Limb (tissue), 2 donors: ENCODE measurements at regions not wholly inside any gene's neighbourhood (a gene's known extent, or its start where the extent isn't known, plus 50 kb on each side); places are given as distances from the start of the nearest gene placed in this dataset.

Source experiments
- DNase-seq, 2 donors: peaks; one replicate each; pipeline ENCODE4 v3.0.0-alpha.2; 2016; ENCODE audit errors: extremely low spot score in 2 of 2

DNA sequence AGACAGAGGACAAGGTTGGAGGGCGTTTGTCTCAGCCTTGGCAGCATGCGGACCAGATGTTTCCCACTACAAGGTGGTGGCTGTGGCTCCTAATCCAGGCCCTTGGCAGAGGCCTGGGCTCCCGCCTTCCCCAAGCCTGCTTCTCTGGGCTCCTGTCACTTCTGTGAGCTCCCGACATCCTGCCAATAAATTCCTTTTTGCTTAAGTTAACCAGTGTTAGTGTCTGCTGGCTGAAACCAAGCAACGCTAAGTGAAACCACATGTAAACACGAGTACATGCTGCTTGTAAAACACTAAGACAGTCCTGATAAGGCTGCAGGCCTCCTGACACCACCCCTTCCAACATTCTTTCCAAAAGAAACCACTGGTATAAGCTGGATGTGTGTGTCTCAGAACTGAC lies 263.6 kb upstream of the ZMIZ1 start:
- peak; percentile 75 to 97 for DNase-seq

- no peak for DNase-seq
These were observed 262.0 kb upstream of the ZMIZ1 start for GRCh38 chr10:78806681-78807221.

GRCh38 chr10:78807504-78808203 lies 261.1 kb upstream of the ZMIZ1 start:
- DNase-seq, result no peak

DNA sequence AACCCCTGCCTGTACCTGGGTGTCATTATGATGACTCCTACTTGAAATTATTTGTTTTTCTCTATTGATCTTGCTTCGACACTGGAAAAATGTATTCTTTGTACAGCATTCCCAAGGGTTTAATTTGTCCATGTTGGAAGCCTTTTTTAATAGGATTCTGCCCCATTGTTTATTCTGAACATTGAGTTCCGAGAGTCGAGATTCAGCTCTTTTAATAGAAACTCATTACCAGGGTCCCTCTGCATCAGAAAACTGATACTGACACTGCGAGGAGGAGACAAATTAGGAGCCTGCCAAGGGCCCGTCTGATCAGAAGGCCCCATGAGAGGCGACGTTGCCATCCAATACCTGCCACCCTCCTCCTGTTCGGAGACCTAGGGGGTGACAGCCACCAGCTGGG lies 260.5 kb upstream of the ZMIZ1 start:
- no peak for DNase-seq

GRCh38 chr10:78808736-78809367 lies 259.9 kb upstream of the ZMIZ1 start:
- no peak for DNase-seq

GRCh38 chr10:78811174-78811573 lies 257.6 kb upstream of the ZMIZ1 start:
- DNase-seq, result no peak

DNA sequence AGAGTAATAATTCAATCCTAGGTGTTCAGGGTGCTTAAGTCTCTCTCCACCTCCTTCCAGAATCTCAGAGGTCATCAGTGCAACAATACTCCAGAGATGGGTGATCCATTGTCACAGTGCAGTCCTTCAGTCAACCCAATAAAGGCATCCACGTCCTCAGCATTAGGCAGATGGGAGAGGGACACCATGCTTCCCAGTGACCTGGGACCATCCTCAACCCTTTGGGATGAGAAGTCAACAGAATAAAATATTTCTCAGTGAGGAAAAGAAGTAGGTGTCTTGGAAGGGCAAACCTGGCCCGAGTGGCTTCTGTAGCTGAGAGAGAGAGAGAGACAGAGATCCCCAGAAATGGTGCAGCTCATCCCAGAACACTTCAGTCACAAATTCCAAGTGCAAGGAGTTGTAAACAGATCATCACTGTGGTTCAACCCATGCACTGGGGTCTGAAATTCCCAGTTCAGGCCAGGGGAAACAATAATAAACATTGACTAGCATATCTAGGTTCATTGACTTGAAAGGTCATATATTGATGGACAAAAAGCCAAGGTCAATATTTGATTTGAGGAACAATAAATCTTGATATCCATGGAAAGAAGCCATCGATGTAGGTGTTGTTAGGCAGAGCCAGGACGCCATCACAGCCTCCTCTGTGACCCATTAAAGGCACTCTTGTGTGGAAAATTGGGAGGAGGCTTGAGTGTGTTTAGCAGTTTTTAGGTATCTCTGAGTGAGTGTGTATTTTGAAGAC lies 256.0 kb upstream of the ZMIZ1 start:
- no peak for DNase-seq

DNA sequence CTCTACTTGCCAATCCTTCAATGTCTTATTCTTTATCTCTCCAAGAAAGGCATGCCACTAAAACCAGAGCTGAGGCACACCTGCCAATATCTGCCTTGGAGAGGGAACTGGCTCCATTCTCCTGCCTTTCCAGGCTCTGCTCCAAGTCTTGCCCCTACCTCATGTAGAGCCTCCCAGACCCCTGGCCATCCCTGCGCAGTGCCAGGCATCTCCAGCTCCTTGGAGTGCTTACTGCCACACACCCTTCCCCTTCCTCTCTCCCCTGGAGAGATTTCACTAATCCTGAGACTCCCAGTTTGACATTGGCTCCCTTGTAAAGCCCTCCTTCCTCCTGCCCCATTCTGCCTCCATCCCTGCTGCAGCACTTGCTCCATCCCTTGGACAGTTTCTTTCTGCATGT lies 255.2 kb upstream of the ZMIZ1 start:
- no peak for DNase-seq

GRCh38 chr10:78813998-78814399 lies 254.8 kb upstream of the ZMIZ1 start:
- DNase-seq, result no peak

DNA sequence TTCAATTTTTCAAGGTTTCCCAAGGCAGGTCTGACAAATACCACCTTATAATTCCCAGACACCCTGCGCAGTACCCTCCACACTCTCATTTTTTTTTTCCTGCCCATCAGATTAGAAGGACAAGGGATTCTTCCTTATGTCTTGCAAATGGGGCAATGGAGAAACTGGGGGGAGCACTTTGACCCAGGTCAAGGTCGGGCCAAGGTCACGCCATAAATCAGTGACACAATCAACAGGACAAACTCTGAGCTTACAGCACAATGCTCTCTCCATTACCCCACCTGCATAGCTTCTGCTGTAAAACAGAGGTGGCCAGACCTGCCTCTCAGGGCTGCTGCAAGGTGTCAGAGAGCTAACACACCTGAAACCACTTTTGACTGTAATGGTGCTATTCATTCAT lies 254.4 kb upstream of the ZMIZ1 start:
- DNase-seq, result no peak

DNA sequence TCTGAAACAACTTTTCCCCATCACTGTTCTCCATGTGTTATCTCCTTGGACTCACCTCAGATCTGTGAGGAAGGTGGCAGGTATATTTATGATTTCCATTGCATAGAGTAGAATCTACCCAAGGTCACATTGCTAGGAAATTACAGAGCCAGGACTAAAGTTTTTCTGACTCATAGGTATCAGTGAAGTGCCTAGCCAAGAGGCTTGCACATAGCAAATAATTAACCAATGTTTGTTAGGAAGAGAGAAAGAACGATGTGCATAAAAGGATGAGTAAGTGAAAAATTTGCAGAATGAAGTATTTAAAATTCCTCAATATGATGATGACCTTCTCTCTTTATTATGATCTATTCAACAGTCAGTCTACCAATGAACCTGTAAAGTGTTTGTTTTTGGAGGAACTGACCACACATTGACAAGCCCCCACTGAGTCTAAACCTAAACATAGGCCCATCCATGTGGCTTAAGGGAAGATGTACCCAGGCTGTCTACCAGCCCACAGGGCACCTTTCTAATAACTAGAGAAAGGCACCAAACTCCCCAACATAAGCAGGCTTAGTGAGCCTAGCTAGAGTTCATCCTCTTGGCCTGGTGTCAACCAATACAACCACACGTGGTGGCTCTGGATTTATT lies 252.9 kb upstream of the ZMIZ1 start:
- DNase-seq, result no peak

GRCh38 chr10:78817361-78817760 lies 251.4 kb upstream of the ZMIZ1 start:
- no peak for DNase-seq

DNA sequence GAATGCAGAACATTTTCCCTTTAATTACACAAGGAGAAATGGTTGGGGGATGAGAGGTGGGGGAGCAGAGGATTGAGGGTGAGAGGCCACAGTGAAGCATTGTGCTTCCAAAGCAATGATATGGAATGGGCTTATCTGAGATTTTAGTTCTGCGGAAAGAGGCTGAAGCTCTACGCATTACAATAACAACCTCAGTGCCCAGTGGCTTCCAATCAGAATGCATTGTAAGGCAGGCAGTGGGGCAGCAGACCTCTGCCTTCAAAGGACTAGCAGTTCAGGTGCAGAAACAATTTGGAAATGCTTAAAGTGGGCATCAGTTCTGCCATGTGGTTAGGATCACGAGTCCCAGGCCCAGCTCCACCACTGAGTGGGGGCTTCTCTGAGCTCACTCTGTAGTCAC lies 251.0 kb upstream of the ZMIZ1 start:
- DNase-seq, result no peak

DNA sequence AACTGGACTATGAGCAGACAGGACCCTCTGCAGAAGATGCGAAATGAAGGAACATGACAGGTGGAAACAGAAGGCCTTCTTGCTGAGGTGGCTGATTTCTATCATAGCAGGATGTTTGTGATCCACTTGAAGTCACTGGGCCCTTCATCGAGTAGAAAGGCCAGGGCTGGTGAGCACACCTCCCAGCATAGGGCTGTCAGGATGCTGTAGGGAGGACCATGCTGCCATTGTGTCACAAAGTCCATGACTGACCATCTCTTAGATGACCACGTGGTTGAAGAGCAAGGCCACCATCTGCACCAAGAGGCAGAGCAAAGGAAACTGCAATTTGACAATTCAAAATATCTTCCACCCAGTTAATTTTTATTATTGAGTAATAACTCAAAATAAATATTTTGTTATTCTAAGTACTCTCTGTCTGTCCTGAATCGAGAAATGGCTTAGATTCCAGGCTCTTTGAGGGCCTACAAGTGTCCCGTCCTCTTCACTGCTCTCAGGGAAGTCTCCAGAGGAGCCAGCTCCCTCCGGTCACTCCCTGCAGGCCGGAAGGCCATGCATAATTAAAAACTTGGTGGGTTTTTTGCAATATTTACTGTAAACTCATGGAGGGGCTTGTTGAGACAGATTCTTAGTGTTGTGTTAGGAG lies 249.3 kb upstream of the ZMIZ1 start:
- DNase-seq, result no peak

GRCh38 chr10:78820007-78820362 lies 248.8 kb upstream of the ZMIZ1 start:
- no peak for DNase-seq

DNA sequence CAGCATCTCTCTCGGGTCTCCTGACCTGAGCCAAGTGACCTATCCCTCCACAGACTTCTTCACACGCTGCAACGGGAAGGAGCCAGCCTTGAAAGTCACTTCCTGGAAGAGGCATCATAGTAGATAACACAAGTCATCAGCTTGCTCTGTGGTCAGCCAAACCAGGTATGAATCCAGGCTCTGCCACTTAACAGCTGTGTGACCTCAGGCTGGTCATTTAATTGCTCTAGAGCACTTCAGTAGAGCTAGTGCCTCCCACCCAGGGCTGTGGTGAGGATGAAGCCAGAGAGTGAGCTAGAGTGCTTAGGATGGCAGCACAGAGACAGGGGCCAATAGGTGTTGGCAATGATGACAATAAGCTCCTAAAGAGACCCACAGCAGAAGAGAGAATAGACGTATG lies 247.7 kb upstream of the ZMIZ1 start:
- no peak for DNase-seq

DNA sequence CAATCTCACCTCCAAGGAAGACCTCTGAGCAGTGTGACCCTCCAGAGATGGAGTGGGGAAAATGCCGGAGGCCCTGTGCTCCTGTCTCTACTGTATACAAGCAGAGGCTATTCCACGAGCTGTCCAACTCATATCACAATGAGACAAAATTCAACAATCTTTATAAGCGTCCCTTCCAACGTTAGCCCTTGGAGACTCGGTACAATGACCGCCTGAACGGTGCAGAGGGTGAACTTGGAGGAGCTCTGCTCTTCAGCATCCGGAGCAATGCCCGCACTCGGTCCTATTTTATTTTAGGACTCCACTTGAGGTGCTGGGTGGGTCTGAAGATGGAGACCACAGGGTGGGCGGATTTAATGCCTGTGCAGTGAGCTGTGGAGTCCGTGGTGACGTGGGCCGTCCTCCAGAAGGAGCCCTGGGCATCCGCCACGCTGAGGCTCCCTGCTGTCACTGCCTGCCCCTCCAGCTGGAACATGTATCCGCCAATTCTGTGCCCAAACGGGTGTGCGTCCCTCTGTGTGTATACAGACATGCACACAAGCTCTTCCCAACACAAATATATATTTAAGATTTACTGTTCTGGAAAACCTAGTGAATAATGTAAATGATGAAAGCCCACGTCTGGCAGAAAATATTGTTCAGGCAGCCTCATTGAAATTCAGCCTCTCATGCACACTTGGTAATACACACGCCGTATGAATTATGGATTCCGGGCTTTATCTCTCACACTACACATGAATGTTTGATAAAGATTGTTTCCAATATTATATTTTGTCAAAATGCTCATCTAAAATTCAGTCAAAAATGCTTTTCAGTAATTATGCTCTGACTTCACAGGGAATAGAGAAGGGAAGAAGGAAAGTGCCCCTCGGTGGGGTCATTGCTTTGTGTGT lies 239.9 kb upstream of the ZMIZ1 start:
- no peak for DNase-seq

GRCh38 chr10:78829565-78829964 lies 239.2 kb upstream of the ZMIZ1 start:
- DNase-seq, result no peak

GRCh38 chr10:78830062-78830975 lies 238.4 kb upstream of the ZMIZ1 start:
- DNase-seq, result no peak

GRCh38 chr10:78830976-78831375 lies 237.8 kb upstream of the ZMIZ1 start:
- no peak for DNase-seq
